Inflammatory macrophage treated with lipopolysaccharide for 1 hour (primary cell): ENCODE measurements at regions not wholly inside any gene's neighbourhood (a gene's known extent, or its start where the extent isn't known, plus 50 kb on each side); places are given as distances from the start of the nearest gene placed in this dataset.
"Not testable (repeated sequence)": the region's sequence is repeated elsewhere in the genome, so short reads cannot be mapped to it uniquely, and the experiment has no call there.

Source experiments
- DNase-seq, 2 donors: peaks; one replicate each; pipeline ENCODE4 v3.0.0-alpha.2; 2020 to 2022

DNA sequence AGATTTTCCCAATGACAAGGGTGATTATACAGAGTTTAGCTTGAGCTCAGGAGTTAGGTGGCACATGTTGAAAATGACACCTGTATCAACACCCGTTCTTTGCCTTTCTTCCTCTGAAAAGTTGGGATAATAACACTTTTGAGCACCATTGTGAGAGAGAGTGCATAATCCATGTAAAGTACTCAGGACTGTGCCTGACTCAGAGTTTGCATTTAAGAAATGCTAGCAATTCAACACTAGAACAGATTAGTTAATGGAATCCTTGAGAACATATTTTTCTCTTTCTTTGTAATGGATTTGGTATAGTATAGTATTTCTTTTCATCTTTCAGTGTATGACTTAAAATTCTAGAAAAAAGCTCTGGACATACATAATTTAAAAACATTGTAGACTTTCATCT is 449.2 kb downstream of the GJA1 start:
- DNase-seq, result no peak

- DNase-seq, result no peak
Observed at GRCh38 chr6:121885399-121886152, 450.1 kb downstream of the GJA1 start.

GRCh38 chr6:121886223-121886830 is 450.9 kb downstream of the GJA1 start:
- no peak for DNase-seq

GRCh38 chr6:121887724-121888123 is 452.3 kb downstream of the GJA1 start:
- no peak for DNase-seq

GRCh38 chr6:121890307-121890910 is 455.0 kb downstream of the GJA1 start:
- DNase-seq, result no peak

- not testable (repeated sequence) for DNase-seq
Observed at GRCh38 chr6:121895731-121896130, 460.3 kb downstream of the GJA1 start.

DNA sequence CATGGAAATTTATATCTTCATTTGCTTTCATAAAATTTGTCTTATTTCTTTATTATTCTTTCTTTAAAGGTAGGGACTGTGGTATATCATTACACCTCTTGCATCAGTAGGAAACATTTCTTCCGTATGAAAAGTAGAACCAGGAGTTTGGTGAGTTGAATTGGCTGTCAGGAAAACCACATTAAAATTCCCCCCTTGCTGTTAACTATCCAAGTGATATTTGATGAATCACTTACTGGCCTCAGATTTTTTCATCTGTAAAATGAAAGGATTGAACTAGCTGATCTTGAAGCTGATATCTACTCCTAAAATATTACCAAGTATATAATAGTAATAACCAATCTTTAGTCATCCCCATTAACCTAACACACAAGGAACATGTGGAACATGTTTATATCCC is 460.9 kb downstream of the GJA1 start:
- no peak for DNase-seq

DNA sequence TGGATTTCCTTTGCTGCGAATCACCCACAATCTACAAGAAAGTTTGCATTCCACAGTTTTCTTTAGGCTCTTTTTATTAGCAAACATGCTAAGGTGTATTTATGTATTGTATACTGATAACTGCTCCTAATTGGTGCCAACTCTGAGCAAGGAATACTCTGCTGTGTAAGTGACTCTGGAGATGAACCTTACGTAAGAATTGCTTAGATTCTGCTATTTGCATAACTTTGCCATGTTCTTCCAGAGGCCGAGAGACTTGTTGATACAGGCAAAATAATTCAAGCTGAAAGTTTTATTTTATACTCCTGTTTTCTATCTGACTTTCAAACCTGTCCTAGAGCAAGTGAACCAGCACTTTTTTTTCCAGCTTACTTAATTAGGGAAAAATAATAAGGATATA is 461.3 kb downstream of the GJA1 start:
- no peak for DNase-seq

DNA sequence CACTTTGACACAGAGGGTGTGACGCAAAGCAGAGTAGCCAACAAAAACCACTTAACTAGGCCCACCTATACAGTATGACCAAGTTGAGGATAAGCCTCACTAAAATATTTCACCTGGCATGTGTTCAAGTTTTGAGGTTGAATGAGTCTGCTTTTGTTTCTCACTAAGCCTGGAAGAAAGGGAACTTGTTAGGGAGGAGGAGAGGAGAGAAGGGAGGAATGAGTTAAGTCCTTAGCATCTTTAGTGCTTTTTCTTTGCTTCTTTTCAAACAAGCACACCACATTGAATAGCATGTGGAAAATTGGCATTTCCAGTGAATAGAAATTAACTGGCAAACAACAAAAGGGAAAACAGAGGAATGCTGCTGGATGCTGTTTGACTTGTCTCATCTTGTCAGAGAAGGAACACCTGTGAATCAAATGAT is 461.9 kb downstream of the GJA1 start:
- no peak for DNase-seq

DNA sequence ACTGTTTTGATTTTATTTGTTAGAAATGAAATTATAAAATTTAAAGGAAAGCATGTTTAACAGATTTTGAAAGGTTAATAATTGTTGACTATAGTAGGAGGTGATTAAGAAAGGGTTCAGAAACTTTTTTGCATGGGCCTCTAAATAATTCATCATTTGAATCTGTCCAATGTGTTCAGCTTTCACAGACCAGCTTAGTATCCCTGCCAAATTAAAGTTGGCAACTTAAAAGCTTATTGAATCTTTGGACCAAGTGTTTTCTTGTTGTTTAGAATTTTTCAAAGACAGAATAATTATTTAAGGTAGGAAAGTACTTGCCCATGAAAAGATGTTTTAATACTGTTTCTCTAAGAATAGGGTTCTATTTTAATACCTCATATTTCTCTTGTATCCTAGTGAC is 466.0 kb downstream of the GJA1 start:
- no peak for DNase-seq

GRCh38 chr6:121904559-121904958 is 469.1 kb downstream of the GJA1 start:
- DNase-seq, result no peak

- no peak for DNase-seq
Observed at GRCh38 chr6:121912905-121913304, 477.5 kb downstream of the GJA1 start.

- DNase-seq, result no peak
Observed at GRCh38 chr6:121917263-121917829, 481.9 kb downstream of the GJA1 start.

DNA sequence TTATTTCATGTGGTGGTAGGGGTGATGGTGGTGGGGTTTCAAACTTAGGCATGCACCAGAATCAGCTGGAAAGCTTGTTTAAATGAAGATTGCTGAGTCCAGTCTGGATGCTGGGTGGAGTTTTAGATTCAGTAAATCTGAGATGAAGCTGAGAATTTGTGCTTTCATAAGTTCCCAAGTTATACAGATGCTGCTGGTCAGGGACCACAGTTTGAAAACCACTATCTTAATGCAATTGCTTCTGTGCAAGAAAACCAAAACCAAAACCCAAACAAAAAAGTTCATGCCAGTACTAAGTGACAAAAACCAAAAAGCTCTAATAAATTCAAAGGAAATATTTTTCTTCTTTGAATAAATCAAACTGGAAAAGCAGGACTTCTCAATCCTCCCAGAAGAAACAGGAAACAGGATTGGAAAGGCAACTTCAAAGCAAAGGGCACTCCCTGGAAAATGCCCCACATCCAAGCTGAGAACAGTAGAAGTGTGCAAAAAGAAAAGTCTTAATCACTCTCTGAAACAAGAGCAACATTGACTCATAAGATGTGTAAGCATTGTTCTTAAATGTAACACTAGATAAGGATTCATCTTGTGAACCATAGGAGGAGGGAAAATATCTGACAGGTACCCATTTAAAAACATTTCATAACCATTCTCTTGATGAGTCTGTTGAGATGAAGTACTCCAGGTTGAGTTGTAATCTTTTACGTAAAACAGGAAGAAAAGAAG is 481.5 kb upstream of the HSF2 start:
- DNase-seq, result no peak

GRCh38 chr6:121920616-121921015 is 478.8 kb upstream of the HSF2 start:
- DNase-seq, result no peak

DNA sequence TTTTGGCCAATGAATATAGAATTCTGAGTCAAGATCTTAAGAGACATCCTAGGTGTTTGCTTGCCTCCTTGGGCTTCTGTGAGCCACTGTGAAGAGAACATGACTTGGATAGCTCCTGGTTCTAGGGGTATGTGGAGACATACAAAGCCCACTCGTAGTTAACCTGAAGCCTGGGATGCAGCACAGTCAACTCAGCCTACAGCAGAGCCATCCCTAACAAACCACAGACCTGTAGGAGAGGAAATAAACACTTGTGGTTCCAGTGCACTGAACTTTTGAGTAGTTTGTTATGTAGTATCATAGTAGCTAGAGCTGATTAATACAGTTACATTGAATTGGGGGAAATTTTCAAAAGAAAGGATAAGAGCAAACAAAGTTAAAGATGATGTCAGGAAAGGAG is 474.4 kb upstream of the HSF2 start:
- no peak for DNase-seq

- DNase-seq, result no peak
Observed at GRCh38 chr6:121925534-121926255, 473.8 kb upstream of the HSF2 start.

GRCh38 chr6:121929301-121929700 is 470.2 kb upstream of the HSF2 start:
- no peak for DNase-seq

DNA sequence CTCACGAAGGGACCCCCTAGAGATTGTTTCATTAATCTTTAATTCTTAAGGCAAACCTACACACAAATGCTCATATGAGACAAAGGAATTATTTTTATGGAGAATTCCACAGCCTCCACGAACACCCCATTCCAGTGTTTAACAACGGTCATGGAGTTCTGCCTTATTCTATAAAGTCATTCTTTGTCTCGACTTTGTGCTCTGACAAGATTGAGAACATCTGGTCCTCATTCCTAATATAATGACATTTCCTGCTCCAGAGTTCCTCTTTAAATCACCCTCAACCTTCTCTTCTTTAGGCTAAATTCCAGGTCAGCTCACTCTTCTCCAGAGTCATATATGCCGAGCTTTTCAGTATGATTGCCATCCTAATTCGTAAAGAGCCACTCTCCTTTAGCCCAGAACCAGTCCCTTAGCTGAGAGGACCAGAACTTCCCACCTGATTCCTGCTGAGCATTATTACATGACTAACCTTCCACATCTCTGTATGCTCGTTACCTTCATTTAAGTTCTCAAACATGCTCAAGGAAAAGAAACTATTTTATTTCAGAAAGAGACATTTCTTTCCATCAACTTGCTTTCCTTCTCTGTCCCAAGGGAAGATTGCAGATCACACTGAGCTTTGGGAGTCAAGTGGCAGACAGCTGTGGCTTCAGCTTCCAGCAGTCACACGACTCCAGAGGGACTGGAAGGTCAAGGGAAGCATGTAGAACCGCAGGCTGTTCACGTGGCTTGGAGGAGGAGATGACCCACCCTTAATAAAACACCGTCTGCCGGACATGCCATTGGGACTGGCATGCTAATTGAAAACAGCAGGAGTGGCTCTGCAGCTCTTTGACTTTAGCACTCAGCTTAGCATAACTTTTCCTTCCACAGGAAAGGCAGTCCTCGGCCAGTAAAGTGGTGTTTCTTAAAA is 467.1 kb upstream of the HSF2 start:
- no peak for DNase-seq

DNA sequence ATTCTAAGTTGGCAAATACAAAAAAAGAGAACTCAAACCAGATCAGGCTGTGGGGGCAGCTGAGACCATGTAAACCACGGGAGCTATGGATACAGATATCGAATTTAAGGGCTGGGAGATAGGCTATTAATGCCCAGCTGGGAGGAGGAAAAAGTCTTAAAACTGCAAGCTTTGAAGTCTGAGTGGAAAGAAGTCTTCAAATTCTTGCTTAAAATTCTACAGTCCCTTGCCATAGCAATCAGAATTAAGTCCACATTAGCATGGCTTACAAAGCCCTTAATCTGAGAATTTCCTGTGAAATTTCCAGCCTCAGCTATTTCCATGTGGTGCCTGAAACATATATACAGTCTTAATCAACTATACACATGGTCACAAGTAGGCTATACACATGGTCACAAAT is 465.0 kb upstream of the HSF2 start:
- DNase-seq, result no peak

- no peak for DNase-seq
Observed at GRCh38 chr6:121940728-121941127, 458.7 kb upstream of the HSF2 start.

- DNase-seq, result no peak
Observed at GRCh38 chr6:121944354-121944753, 455.1 kb upstream of the HSF2 start.
